Fibroblast of villous mesenchyme (primary cell): ENCODE measurements at regions not wholly inside any gene's neighbourhood (a gene's known extent, or its start where the extent isn't known, plus 50 kb on each side); places are given as distances from the start of the nearest gene placed in this dataset.

Source experiments
- DNase-seq: peaks from one replicate; pipeline ENCODE4 v3.0.0-alpha.2; 2010; ENCODE audit warnings: low read depth
- H3K4me3 ChIP-seq: 2 replicates; pipeline ENCODE4 v1.5.1; 2011; ENCODE audit warnings: low read depth, mild to moderate bottlenecking, low read length
- TF ChIP-seq, protein P1 (sequence below): IDR thresholded peaks from 2 replicates; pipeline ENCODE4 v1.5.1; 2012; ENCODE audit warnings: low read depth, mild to moderate bottlenecking, low read length; ENCODE audit not compliant: insufficient read depth

DNA sequence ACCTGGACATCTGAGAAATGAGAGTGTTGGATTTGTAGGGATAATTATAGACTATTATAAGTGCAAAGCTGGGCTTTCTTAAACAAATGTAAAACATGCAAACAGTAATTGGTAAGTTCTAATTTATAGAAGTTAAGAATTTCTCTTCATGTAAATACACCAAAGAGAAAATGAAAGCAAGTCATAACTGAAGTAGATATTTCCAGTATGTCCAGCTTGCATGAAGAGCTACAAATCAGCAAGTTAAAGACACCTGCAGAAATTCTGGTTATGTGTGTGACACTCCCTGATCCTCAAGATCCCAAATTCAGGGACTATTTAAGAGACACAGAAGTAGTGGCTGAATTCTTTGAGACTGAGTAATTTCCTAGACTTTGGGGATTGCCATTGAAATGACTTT is 308.9 kb downstream of the TLE4 start:
- H3K4me3 ChIP-seq = no peak overlapping the region
- DNase-seq = no peak
- TF ChIP-seq, protein P1, sequence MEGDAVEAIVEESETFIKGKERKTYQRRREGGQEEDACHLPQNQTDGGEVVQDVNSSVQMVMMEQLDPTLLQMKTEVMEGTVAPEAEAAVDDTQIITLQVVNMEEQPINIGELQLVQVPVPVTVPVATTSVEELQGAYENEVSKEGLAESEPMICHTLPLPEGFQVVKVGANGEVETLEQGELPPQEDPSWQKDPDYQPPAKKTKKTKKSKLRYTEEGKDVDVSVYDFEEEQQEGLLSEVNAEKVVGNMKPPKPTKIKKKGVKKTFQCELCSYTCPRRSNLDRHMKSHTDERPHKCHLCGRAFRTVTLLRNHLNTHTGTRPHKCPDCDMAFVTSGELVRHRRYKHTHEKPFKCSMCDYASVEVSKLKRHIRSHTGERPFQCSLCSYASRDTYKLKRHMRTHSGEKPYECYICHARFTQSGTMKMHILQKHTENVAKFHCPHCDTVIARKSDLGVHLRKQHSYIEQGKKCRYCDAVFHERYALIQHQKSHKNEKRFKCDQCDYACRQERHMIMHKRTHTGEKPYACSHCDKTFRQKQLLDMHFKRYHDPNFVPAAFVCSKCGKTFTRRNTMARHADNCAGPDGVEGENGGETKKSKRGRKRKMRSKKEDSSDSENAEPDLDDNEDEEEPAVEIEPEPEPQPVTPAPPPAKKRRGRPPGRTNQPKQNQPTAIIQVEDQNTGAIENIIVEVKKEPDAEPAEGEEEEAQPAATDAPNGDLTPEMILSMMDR = no peak

DNA sequence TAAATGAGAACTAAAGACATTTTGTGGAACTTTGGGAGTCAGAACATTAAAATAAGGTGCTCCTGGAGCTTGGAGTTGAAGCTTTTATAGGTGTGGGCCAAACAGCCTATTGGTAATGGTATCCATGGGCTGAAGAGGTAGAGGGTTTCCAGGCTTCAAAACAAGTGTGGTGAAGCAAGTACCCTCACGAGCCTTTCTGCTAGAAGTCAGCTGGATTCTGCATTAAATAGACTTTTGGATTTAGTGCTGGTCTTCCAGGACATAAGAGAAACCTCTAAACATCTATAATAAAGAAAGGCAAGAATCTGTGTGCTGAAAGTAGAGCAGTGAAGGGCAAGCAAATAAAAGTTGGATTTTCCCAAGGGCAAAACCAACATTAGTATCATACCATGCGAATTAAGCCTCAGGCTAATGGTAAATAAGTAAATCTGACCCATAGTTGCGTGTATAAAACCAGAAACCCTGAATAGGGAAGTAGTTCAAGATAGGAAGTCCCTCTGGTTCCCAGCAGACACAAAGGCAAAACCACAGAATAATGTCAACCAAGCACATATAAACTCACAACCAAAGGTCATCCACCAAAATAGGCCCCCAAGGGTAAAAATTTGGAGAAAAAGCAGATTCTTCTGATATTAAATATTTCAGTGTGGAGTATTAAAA is 306.3 kb downstream of the TLE4 start:
- DNase-seq = no peak
- H3K4me3 ChIP-seq = no peak overlapping the region
- TF ChIP-seq, protein P1 = no peak

DNA sequence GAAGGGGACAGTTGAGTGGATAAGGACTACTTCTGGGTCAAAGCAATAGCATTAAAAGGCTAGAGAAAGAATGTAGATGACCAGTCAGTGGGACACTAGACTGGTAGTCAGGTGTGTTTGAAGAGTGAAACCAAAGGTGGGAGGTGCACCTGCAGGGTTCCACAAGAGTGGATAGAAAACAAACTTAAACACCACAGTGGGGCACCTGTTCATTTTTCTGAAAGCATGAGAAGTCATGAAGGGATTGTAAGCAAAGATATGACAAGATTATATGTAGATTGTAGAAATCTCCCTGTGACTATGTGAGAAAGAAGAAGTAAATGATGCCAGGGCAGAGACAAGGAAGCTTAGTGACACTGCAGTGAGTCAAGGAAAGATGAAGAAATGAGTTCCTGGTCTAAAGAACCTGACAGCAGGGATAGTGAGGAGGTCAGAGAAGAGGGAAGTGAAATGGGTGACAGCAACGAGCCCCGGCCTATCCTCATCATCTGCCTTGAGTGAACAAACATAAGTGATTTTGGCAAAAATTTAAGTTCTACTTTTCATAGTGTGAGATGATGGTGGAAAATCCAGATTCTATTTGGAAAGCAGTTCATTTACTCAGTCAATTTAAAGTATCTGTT is 296.9 kb downstream of the TLE4 start:
- TF ChIP-seq, protein P1 = no peak
- DNase-seq = no peak
- no peak overlapping the region for H3K4me3 ChIP-seq

DNA sequence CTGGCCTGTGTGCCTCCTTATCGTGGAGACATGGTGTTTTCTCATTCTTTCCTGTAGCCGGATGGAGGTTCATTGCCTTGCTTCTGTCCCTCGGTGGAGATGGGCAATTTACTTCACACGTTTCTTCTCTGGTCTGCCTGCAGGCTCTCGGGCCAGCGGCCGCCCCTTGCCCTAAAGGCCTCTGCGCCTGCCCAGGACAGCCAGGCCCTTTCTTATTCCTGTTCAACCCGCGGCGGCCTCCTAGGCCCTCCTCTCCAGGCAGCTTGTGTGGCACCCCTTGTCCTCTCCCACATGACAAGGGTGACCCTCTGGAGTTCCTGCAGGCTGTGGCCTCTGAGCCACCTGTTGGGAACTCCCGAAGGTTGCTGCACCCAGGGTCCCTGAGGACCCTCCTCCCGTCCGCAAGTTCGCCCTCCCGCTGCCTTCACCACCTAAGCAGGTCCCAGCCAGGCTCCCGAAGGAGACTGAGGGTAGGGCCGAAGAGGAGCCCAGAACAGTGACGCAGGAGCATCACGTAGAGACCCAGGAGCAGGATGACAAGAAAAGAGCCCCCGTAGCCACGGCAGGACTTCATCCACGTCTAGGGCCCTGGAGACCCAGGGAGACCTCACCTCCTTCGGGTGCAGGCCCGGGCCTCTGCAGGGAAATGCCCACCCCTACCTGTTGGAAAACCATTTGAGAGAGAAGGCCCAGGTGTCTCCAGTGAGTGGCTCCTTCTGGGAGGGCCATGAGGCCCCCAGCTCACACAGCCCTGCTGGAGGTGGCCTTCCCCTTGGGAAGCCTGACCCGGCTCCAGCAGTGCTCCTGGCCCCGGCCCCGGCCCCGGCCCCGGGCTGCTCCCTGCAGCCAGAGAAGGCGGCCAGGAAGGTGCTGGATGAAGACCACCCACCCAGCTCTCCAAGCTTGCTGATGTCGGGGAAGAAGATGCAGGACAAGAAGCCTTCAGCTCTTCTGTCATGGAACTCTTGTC is 291.4 kb downstream of the TLE4 start:
- DNase-seq = no peak
- TF ChIP-seq, protein P1 = no peak
- no peak overlapping the region for H3K4me3 ChIP-seq

DNA sequence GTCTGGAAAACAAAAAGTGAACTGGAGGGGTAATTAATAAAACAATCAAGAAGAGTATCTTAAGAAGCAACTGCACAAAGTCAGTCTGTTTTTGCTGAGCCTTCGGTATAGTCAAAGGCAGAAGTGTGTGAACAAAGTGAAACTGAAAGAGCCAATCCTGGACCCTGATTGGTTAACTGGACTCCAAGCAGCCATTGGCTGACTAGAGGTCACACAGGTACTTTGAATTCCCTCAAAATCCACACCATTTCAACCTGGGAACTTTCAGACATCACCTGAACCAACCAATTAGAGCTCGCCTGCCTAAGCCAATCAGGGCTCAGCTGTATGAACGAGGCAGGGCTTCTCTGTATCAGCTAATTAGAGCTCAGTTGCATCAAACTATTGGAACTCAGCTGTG is 286.7 kb downstream of the TLE4 start:
- TF ChIP-seq, protein P1 = no peak
- peak; percentile 56 for DNase-seq
- no peak overlapping the region for H3K4me3 ChIP-seq

DNA sequence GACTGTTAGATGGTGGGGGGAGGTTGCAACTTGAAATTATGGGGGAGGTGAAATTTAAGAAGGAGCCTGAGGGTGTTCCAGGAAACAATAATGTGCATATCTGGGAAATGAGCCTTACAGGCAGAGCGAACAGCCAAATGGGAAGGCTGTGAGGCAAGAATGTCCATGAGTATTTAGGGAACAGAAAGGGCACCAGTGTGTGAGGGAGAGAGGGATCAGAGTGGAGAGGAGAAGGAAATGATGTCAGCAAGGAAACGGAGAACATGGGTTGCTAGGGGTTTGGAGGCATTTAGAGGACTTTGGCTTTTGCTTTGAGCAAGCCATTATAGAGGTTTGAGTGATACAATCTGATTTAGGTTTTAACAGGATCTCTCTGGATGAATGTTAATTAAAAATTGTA is 285.4 kb downstream of the TLE4 start:
- TF ChIP-seq, protein P1 = no peak
- no peak overlapping the region for H3K4me3 ChIP-seq
- no peak for DNase-seq
